ENCODE measurements at regions not wholly inside any gene's neighbourhood (a gene's known extent, or its start where the extent isn't known, plus 50 kb on each side); places are given as distances from the start of the nearest gene placed in this dataset.
"Not testable (repeated sequence)": the region's sequence is repeated elsewhere in the genome, so short reads cannot be mapped to it uniquely, and the experiment has no call there.

- no peak for DNase-seq
Observed at GRCh38 chr4:45345558-45345957, 619.2 kb upstream of the GNPDA2 start.

GRCh38 chr4:45331802-45332201 is 605.4 kb upstream of the GNPDA2 start:
- no peak for DNase-seq

- DNase-seq, result no peak
Observed at GRCh38 chr4:45327544-45327943, 601.2 kb upstream of the GNPDA2 start.

- no peak for DNase-seq
Observed at GRCh38 chr4:45324455-45325417, 598.4 kb upstream of the GNPDA2 start.

GRCh38 chr4:45323453-45324058 is 597.2 kb upstream of the GNPDA2 start:
- DNase-seq, result no peak

- DNase-seq, result no peak
Observed at GRCh38 chr4:45317739-45318138, 591.4 kb upstream of the GNPDA2 start.

GRCh38 chr4:45317276-45317675 is 590.9 kb upstream of the GNPDA2 start:
- DNase-seq, result no peak

GRCh38 chr4:45316257-45316656 is 589.9 kb upstream of the GNPDA2 start:
- DNase-seq, result no peak

- DNase-seq, result no peak
Observed at GRCh38 chr4:45302828-45303227, 576.5 kb upstream of the GNPDA2 start.

GRCh38 chr4:45294464-45294863 is 568.1 kb upstream of the GNPDA2 start:
- DNase-seq, result no peak

GRCh38 chr4:45293335-45293734 is 567.0 kb upstream of the GNPDA2 start:
- DNase-seq, result no peak

GRCh38 chr4:45292844-45293243 is 566.5 kb upstream of the GNPDA2 start:
- DNase-seq, result no peak

GRCh38 chr4:45284400-45285085 is 558.2 kb upstream of the GNPDA2 start:
- DNase-seq, result no peak

- no peak for DNase-seq
Observed at GRCh38 chr4:45283352-45283751, 557.0 kb upstream of the GNPDA2 start.

- no peak for DNase-seq
Observed at GRCh38 chr4:45280121-45280520, 553.8 kb upstream of the GNPDA2 start.

GRCh38 chr4:45275862-45276261 is 549.5 kb upstream of the GNPDA2 start:
- no peak for DNase-seq

- not testable (repeated sequence) for DNase-seq
Observed at GRCh38 chr4:45248106-45248505, 521.8 kb upstream of the GNPDA2 start.

GRCh38 chr4:45241976-45242375 is 515.6 kb upstream of the GNPDA2 start:
- DNase-seq, result no peak

- no peak for DNase-seq
Observed at GRCh38 chr4:45229206-45229605, 502.9 kb upstream of the GNPDA2 start.

- no peak for DNase-seq
Observed at GRCh38 chr4:45215976-45216542, 489.7 kb upstream of the GNPDA2 start.

- DNase-seq, result not testable (repeated sequence)
Observed at GRCh38 chr4:45208476-45208875, 482.1 kb upstream of the GNPDA2 start.

GRCh38 chr4:45207864-45208331 is 481.5 kb upstream of the GNPDA2 start:
- not testable (repeated sequence) for DNase-seq

GRCh38 chr4:45207241-45207863 is 481.0 kb upstream of the GNPDA2 start:
- not testable (repeated sequence) for DNase-seq

Measured in KG1 (cell line).